ENCODE measurements at regions not wholly inside any gene's neighbourhood (a gene's known extent, or its start where the extent isn't known, plus 50 kb on each side); places are given as distances from the start of the nearest gene placed in this dataset.
A peak's percentile ranks its signal among the peaks of the same experiment; 100 is the strongest.

GRCh38 chr18:44627280-44627679, 53.4 kb upstream of the SETBP1 start:
- Histone ChIP-seq H3K27ac (ENCODE audit: low read length) (no peak overlapping the region), H3K27me3 (ENCODE audit: control insufficient read depth, insufficient read depth, low read length) (no peaks in the 10 kb centered on the region), H3K36me3 (ENCODE audit: control insufficient read depth, insufficient read depth, low read length) (no peaks in the 10 kb centered on the region), H3K4me1 (ENCODE audit: control insufficient read depth, insufficient read depth, low read length) (peaks cover 2% of the 10 kb centered on the region), H3K9me3 (replicated peaks; ENCODE audit: control insufficient read depth, low read depth, low read length) (no peaks in the 10 kb centered on the region), H3K4me3 (ENCODE audit: low read length) (no peak overlapping the region)
- DNase-seq = no peak
- 13% methylated on average over 1 of the region's 3 CpGs for WGBS (ENCODE audit: insufficient coverage)

GRCh38 chr18:44629406-44629805, 51.3 kb upstream of the SETBP1 start:
- Histone ChIP-seq H3K27ac (ENCODE audit: low read length) (no peak overlapping the region), H3K36me3 (ENCODE audit: control insufficient read depth, insufficient read depth, low read length) (no peaks in the 10 kb centered on the region), H3K9me3 (replicated peaks; ENCODE audit: control insufficient read depth, low read depth, low read length) (no peaks in the 10 kb centered on the region), H3K4me1 (ENCODE audit: control insufficient read depth, insufficient read depth, low read length) (peaks cover 2% of the 10 kb centered on the region), H3K4me3 (ENCODE audit: low read length) (no peak overlapping the region), H3K27me3 (ENCODE audit: control insufficient read depth, insufficient read depth, low read length) (no peaks in the 10 kb centered on the region)
- peak; percentile 54 for DNase-seq
- WGBS (ENCODE audit: insufficient coverage) = no CpG with 5 or more reads among the region's 1 CpG

- H3K4me1 ChIP-seq (ENCODE audit: control insufficient read depth, insufficient read depth, low read length) = peaks cover 2% of the 10 kb centered on the region
- no peak for DNase-seq
- H3K4me3 ChIP-seq (ENCODE audit: low read length) = no peak overlapping the region
- no CpG with 5 or more reads among the region's 2 CpGs for WGBS (ENCODE audit: insufficient coverage)
- no peaks in the 10 kb centered on the region for H3K27me3 ChIP-seq (ENCODE audit: control insufficient read depth, insufficient read depth, low read length)
- H3K9me3 ChIP-seq (replicated peaks; ENCODE audit: control insufficient read depth, low read depth, low read length) = no peaks in the 10 kb centered on the region
- no peaks in the 10 kb centered on the region for H3K36me3 ChIP-seq (ENCODE audit: control insufficient read depth, insufficient read depth, low read length)
- H3K27ac ChIP-seq (ENCODE audit: low read length) = no peak overlapping the region
These were observed 50.6 kb upstream of the SETBP1 start for GRCh38 chr18:44630118-44630517.

All from muscle of leg (tissue), 3 donors.